ENCODE measurements at regions not wholly inside any gene's neighbourhood (a gene's known extent, or its start where the extent isn't known, plus 50 kb on each side); places are given as distances from the start of the nearest gene placed in this dataset.

DNA sequence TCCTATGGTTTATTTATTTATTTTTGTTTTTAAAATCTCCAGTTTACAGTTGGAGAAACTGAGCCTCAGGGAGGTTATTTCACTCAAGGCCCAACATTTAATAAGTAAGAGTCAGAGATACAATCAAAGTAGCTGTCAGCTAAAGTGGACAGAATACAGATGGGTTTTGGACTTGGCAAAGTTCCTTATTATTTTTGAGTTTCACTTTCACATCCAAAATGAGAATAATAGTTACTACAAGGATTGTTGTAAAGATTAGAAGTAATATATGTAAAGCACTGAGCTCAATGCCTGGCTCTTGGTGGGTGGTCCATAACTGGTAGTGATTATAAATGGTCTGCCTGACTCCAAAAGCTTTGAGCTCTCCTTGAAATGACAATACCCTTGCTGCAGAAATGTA lies 87.5 kb upstream of the SESN3 start:
- no peak for TF ChIP-seq POLR2A (IDR thresholded peaks at IDR 0.05)
- TF ChIP-seq CTCF (IDR thresholded peaks at IDR 0.05) = no peak

Measured in esophagus squamous epithelium (tissue), 4 donors.